HG02981 (cell line): ENCODE measurements at regions not wholly inside any gene's neighbourhood (a gene's known extent, or its start where the extent isn't known, plus 50 kb on each side); places are given as distances from the start of the nearest gene placed in this dataset.
"Not testable (repeated sequence)": the region's sequence is repeated elsewhere in the genome, so short reads cannot be mapped to it uniquely, and the experiment has no call there.

ENCODE experiments used
- ATAC-seq: cut with Tn5 transposase; IDR thresholded peaks from one replicate; pipeline ENCODE4 v1.9.1; 2021; ENCODE audit warnings: mild to moderate bottlenecking, moderate library complexity; ENCODE audit not compliant: unreplicated experiment

DNA sequence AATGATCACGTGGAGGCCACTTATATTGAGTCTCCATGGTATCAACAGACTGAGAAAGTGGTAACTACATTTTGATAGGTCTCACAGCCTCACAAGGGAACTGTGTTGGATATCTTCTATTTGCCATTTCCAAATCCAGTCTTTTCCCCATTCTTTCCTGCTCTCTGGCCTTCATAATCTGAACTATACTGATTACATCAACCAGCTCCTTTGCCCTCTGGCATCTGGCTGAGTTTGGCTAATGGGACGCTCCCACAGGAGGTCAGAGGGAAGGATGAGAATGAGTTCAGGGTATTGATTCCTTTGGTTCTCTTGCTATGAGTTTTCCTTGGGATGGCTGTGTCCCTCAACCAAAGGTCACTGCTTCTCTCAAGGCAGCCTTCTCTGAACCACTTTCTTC is 152.6 kb downstream of the RTL9 start:
- ATAC-seq: no peak

DNA sequence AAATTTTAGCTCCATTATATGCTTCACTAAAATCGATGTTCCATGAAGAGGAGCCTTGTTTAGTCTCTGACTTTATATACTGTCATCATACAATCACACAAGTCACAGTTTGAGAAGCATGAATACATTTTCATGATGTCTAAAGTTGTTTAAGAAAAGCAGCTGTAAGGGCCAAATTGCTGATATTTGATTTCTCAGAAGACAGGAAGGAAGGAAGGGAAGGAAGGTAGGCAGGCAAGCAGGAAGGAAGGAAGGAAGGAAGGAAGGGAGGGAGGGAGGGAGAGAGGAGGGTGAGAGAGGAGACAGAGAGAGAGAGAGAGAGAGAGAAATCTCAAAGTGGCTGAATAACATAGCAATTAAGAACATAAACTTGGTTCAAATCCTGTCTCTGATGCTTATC is 153.7 kb downstream of the RTL9 start:
- no peak for ATAC-seq

DNA sequence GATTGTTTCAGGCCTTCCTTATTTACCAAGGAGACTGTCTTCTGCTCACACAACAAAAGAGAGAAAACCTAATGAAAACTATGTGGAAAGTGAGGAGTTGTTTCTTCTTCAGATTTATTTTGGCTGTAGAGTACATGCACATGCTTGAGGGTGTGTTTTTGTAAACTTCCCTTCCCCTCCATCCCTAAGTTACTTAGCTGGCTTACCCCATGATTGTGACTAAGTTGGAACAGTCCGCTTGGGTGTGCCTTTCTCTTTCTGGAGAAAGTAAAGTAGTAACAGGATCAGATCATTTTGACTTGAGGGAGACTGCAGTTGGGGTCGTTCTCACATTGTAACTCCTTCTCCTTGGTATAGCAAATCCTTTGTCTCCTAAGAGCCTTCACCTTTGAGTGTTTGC is 155.9 kb downstream of the RTL9 start:
- no peak for ATAC-seq

DNA sequence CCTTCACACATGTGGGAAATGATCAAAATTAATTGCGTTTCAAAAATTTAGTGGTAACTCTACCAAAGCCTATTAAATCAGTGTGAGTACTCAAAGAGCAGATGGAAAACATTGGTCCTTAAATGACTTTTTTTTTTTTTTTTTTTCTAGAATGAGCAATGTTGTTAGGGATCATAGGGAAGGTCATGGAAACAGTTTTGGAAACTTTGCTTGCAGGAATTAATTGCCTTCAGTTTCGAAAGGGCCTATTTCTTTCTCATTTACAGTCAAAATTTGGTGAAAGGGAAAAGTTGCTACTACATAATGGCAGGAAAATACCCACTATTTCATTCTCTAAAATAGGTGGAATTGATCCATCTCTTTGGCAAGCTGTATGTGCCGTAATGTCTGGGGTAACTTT is 160.9 kb downstream of the RTL9 start:
- ATAC-seq: no peak

DNA sequence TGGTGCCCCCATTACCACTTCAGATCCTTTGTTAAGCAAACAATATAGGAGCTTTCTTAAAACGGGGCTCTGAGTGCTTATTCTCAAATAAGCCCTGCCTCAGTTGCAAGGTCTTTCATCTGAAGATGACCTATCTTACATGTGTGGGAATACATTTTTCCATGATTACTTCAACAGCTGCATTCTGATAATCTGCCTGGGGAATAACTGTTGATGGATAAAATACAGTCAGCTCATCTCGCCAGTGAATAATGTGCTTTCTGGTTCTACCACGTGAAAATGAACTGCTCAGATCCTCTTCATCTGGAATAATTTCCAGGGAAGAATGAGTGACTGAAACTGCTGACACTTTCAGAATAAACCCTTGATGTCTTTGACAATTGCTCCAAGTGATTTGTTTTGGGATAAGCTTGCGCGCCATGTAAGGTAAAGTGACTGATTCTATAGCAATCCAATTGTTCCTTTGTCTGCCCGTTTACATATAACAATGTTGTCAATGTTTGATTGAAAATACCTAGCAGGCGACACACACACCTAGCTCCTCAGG is 161.3 kb downstream of the RTL9 start:
- ATAC-seq: no peak

DNA sequence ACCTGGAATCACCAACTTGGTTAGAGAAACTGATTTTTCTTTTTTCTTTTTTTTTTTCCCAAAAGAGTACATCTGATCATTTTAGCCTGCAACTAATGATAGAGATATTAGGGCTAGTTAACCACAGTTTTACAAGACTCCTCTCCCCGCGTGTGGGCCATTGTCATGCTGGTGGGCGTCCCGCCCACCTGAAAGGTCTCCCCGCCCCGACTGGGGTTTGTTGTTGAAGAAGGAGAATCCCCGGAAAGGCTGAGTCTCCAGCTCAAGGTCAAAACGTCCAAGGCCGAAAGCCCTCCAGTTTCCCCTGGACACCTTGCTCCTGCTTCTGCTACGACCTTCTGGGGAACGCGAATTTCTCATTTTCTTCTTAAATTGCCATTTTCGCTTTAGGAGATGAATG is 162.0 kb downstream of the RTL9 start:
- not testable (repeated sequence) for ATAC-seq

DNA sequence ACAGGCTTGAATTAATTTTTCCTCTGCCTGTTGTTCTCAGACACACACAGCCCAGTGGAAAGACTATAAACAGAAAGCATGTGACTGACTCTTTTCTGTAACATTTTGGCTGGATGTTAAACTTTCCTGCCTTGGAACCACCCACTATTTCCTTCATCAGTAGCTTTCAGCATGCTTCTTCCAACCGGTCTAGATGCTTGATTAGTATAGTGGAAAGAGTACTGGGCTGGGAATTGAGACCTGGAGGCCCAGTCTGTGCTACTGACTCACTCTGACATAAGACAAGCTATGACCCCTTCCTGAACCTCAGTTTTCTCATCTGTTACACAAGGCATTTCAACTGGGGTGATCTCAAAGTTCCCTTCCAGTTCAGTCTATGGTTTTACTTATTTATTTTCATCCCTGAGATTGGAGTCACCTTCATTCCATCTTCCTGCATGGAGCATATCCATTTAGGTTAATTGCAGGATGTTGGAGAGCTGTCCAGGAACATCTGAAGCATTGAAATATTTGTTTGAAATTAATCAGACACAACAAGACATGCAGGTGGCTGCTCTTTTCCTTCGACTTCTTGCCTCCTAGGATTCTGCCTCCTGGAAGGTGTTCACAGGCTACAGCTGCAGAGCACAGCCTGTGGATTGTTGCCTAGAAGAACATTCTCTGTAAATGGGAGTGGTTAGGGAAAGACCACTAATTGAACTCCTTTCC is 173.4 kb downstream of the RTL9 start:
- ATAC-seq: no peak

DNA sequence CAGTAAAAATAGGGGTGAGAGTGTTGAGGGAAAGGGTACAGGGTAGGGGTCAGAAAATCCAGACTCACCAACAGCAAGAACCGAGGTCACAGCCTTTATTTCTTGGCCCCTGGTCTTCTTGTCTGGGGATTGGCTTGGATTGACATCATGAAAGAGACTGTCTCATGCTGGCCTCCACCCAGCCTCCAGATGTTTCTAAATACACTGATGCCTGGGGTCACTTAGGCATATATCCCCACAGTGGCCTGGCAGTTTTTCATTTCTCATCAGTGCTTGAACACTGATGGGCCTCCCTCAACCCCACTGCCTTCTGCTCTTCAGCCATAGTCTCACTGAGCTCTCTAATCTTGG is 173.9 kb downstream of the RTL9 start:
- no peak for ATAC-seq

DNA sequence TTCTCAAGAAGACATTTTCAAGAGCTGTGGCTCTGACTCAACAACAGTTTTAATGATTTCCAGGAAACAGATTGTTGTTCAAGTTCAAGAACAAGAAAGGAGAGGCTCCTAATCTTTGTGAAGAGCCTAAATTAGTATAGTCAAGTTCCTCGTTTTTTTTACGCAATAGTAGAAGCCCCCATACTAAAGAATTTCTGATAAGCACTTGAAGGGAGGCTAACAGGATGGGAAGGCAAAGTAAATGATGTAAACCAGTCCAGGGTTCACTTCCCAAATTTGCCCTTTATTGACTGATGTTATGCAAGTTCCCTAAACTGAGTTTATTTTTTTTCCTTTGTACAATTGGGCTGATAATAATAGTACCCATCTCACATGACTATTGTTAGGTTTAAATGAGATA is 178.2 kb downstream of the RTL9 start:
- ATAC-seq: no peak

DNA sequence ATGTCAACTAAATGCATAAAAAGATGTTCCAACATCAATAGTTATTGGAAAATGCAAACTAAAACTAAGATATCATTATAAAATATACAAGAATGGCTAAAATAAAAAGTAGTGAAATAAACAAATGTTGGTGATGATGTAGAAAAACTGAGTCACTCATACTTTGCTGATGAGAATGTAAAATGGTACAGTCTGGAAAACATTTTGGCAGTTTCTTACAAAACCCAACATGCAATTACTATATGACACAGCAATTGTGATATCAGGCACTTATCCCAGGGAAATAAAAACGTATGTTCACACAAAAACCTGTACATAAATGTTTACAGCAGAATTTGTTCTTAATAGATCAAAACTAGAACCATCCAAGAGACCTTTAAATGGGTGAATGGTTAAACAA is 182.6 kb downstream of the RTL9 start:
- ATAC-seq: no peak

DNA sequence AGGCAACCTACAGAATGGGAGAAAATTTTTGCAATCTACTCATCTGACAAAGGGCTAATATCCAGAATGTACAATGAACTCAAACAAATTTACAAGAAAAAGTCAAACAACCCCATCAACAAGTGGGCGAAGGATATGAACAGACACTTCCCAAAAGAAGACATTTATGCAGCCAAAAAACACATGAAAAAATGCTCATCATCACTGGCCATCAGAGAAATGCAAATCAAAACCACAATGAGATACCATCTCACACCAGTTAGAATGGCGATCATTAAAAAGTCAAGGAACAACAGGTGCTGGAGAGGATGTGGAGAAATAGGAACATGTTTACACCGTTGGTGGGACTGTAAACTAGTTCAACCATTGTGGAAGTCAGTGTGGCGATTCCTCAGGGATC is 192.2 kb downstream of the RTL9 start:
- ATAC-seq: not testable (repeated sequence)

DNA sequence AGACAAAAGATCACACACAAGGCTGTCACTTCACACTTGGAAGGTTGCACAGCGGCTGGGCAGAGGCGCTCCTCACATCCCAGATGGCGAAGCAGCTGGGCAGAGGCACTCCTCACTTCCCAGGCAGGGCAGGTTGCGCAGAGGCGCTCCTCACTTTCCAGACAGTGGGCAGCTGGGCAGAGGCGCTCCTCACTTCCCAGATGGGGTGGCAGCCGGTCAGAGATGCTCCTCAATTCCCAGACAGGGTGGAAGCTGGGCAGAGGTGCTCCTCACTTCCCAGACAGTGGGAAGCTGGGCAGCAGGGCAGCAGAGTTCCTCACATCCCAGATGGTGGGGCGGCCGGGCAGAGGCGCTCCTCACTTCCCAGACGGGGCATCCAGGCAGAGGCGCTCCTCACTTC is 199.2 kb downstream of the RTL9 start:
- no peak for ATAC-seq

DNA sequence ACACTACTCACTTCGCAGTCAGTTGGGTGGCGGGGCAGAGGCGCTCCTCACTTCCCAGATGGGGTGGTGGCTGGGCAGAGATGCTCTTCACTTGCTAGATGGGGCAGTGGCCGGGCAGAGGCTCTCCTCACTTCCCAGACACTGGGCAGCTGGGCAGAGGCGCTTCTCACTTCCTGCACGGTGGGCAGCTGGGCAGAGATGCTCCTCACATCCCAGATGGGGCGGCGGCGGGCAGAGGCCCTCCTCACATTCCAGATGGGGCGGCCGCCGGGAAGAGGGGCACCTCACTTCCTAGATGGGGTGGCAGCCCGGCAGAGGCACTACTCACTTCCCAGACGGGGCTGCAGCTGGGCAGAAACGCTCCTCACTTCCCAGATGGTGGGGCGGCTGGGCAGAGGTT is 199.8 kb downstream of the RTL9 start:
- ATAC-seq: no peak

DNA sequence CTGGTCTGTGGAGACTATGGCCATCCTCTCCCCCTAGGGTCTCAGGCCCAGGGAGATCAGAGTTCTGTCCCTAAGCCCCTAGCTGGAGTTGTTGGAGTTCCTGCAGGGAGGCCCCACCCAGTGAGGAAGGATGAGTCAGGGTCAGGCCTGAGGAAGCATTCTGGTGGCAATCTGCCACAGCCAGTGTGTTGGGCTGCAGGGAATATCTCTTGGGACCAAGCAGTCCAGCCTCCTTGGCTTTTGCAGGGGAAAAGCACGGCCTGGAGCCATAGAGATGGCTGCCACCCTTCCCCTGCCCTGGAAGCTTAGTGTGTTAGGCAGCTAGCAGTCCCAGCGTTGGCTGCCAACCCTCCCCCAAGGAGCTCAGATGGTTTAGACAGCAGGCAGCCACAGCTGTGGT is 202.4 kb downstream of the RTL9 start:
- ATAC-seq: no peak

DNA sequence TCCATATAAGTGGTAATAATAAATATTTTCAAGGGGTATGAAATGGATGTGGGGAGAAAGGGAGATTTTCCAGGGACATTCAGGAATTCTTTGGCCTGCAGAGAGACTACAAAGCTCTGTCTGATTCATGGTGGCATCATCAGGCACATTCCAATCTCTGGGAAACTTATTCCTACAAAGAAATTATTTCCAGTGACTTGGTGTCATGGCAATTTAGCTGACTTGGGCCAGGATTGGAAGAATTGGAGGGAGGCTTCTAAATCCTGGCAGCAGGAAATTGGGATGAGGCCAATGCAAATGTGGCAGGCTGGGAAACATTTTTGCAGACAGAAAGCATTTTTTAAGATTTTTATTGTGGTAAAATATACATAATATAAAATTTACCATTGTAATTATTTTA is 204.6 kb downstream of the RTL9 start:
- ATAC-seq: no peak

DNA sequence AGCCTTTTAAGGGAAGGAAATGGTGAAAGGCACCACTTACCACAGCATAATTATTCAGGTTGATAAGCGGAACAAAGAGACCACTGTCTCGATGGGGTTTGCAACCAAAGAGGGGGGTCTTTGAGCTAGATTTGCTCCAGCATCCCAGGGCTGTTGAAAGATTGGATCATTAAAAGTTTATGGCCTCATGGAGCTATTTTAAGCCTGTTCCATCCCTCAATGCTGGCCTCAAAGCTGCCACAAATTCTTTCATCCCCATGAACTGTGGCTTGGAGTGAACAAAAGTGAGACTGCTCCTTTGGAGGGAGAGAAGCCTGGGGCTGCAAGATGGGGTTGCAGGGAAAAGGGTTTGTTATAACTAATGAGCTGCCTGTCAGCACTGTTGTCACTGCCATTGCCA is 209.8 kb downstream of the RTL9 start:
- ATAC-seq: no peak

DNA sequence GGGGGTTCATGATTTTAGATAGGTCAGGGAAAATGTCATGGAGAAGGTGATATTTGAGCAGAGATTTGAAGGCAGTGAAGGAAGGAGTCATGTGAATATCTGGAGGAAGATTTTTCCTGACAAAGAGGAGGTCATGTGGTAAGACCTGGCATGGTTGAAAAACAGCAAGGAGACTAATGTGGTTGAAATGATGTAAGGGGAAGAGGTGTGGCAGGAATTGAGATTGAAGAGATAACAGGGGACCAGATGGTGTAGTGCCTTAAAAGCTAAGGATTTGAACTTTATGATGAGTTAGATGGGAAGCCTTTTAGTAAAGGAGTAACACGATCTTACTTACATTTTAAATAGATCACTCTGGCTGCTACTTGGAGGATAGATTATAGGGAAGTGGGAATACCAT is 210.9 kb downstream of the RTL9 start:
- ATAC-seq: no peak

DNA sequence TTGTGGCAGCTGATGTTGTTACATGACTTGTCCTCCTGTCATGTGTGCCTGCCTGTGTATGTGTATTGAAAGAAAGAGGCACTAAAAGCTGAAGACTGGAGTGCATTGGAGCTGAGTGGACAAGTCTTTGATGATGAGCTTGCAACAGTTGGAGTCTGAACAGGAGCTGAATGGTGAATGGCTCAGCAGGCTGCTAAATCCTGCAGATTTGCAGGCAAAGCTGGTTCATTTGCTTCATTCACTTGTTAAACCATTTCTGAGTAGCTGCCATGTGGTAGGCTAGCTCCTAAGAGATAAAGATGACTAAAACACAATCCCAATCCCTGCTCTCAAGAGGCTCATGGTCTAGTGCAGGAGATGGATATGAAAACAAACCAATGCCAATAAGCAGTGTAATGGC is 217.3 kb downstream of the CHRDL1 start:
- ATAC-seq: no peak

DNA sequence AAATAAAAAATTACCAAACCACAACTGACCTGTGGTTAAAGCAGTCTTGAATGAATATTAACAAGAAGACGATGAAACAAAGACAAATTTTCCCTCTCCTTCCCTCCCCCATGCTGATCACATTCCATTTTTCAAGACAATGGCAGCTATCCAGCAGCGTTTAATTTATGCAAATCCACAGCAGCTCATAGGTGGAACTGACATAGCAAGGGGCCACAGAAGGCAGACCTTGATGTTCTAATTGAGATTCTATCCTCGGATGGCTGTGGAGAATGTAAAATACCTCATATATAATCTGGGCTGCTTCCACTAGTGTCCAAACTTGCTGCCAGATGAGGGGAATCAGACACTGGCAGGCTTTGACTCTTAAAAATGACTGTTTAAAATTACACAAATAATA is 211.5 kb downstream of the CHRDL1 start:
- no peak for ATAC-seq

DNA sequence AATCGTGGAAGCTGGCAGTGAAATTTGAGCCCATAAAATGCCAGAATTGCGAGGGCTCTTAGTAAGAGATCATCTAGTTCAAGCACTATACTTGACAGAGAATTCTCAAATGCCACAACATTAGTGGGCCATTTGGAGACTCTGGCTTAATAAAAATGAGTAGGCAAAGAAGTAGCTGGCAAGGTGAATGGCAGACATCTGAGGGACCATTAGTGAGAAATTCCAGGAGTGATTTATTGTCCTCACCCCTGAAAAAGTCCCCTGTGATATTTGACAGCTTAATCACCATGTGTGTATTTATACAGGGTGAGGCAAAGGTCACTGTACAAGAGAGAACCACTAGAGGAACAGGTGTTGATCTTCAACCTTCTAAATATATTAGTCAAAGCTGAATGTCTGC is 207.5 kb downstream of the CHRDL1 start:
- ATAC-seq: no peak

DNA sequence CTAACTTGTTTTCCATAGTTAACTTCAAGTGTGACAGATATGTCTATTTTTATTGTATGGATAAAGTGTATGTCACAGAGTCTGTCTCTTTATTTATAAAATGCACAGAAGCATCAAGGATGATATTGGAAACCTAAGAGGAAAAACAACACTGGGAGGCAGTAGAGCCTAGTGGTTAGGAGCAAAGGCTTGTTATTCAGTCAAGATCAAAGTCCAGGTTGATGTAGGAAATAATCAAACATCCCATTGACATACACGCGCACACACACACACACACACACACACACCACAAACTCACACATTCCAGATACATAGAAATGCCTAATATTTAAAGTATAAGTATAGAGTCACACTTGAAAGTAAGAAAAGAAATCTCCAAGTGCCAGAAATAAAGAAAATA is 206.8 kb downstream of the CHRDL1 start:
- no peak for ATAC-seq

DNA sequence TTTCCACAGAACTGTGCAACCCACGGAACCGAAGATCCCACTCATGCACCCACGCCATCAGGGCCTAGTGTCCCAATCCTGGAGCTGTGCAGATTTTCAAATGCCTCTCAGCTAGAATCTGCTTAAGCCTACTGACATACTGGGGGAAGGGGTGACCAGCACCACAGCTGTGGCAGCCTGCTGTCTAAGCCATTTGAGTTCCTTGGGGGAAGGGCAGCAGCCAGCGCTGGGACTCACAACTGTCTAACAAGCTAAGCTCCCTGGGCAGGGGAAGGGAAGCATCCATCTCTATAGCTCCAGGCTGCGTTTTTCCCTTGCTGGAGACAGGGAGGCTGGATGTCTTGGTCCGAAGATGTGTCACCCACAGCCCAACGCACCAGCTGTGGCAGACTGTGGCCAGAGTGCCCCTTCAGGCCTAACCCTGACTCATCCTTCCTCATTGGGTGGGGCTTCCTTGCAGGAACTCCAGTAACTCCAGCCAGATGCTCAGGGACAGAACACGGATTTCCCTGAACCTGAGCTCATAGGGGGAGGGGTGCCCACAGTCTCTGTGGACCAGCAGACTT is 194.8 kb downstream of the CHRDL1 start:
- no peak for ATAC-seq

DNA sequence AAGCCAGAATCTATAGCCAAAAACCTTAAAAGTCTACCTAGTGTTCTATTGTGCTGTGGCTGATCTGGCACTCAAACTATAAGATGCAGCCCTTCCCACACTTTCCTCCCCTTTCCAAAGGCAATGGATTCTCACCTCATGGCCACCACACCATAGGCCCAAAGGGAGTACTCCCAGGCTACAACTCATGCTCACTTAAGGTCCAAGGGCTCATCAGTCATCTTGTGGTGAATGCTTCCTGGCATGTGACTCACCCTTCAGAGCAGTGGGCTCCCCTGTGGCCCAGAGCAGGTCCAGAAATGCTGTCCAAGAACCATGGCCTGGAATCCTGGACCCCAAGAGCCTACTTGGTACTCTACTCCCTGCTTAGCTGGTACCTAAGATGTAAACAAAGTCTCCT is 181.0 kb downstream of the CHRDL1 start:
- ATAC-seq: no peak
